ENCODE measurements at regions not wholly inside any gene's neighbourhood (a gene's known extent, or its start where the extent isn't known, plus 50 kb on each side); places are given as distances from the start of the nearest gene placed in this dataset.

DNA sequence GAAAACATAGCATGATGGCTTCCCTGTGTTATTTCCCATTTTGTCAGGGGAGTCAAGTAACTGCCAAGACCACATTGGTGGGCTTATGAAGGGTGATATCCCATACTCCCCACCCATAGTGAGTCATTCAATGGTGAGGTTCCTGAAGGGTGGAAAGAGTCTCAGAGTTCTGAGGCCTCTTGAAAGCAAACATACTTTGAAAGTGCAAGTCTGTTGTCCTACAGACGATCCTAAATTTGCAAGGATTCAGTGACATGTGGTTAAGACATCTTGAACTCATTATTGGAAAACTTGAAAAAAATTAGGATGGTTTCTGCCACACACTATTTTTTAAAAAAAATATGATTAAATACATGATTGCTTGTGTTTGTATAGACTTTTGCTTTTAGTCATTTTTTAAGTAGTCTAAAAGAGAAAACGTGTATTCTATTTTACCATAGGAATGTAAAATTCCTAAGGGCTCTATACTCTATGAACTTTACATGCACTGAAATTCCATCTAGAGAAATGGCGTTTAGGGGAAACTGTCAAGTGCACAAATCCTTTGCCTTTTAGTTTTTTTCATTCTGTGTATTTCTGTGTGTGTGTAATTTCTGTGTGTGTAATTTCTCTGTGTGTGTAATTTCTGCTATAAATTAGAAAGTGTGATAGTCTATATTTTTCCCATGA lies 225.5 kb upstream of the ADAMTS5 start:
- DNase-seq (ENCODE audit: low spot score): no peak

- DNase-seq (ENCODE audit: low spot score): no peak
Observed at GRCh38 chr21:27190601-27191000, 223.7 kb upstream of the ADAMTS5 start.

DNA sequence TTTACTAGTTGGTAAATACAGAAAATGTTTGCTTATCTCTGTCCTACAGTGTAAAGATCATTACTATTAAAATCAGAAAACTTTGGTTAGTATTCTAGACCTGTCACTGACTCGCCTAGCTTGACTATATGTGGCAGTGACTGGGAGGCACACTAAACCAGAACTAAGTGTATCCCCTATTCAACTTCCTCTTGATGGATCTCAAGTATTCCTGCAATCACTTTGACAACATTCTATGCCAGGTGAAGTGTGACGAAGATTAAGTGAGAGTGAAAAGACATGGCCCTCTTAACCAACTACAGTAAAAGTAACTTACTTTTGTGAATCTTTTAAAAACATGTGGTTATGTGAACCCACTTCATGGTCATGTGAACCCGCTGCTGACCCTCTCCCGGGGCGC lies 223.0 kb upstream of the ADAMTS5 start:
- DNase-seq (ENCODE audit: low spot score): no peak

GRCh38 chr21:27173053-27173452 lies 206.2 kb upstream of the ADAMTS5 start:
- DNase-seq (ENCODE audit: low spot score): no peak

DNA sequence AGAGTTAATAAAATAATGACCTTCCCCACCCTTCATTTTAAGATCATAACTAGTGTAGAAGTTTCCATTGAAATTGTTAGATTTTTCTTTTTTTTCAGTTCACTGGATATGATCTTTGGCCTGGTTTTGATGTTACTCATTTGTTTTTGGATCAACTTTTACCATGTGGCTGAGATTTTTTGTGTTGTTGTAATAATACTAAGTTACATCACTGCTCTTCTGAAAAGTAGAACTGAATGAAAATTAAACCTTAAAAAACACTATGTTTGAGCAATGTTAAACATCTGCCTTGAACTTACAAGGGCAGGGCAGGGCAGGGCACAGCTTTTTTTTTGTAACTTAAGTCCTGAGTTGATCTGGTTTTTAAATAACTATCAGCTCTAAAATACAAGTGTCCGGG lies 204.8 kb upstream of the ADAMTS5 start:
- DNase-seq (ENCODE audit: low spot score): no peak

GRCh38 chr21:27168084-27168483 lies 201.2 kb upstream of the ADAMTS5 start:
- no peak for DNase-seq (ENCODE audit: low spot score)

DNA sequence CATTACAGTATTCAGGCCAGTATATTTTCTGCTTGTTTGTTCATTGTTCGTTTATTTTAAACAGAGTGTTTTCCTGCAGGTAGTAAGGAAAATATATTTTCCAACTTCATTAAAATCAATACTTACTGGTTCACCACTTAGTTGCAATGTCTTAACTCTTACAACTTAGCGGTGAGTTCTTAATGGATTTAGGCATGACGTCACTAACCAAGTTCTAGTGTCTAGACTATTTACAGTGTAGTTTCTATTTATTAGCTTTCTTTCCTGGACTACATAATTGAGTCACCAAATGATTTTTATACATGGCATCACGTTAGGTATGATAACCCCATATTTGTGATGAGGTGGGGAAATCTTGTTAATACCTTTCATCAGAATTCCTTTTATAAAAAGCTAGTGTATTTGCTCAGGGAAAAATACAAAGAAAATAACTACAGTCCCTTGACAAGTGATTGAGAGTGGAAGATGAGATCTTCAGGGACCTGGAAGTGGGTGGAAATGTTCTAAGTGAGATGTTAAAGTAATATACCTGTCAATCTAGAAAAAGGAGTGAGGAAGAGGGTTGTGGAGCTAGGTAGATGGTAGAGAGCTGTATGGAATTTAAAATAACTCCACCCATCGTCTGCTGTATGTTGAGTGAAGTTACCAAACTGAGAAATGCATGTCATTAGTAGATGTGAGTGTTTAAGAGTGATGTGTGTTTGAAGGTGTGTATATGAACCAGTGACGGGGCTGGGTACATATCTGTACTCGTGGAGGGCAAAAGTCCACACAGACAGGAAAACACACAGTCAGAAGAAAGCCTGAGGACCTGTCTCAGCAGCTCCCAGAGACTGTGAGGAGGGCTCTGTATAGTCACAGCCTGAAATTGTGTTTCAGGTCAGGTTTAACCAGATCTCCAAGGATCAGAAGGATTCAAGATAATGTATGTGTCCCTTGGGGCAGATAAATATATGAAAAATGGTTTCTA lies 197.6 kb upstream of the ADAMTS5 start:
- DNase-seq (ENCODE audit: low spot score): no peak

GRCh38 chr21:27158967-27159366 lies 192.1 kb upstream of the ADAMTS5 start:
- DNase-seq (ENCODE audit: low spot score): no peak

- DNase-seq (ENCODE audit: low spot score): no peak
Observed at GRCh38 chr21:27157097-27157496, 190.2 kb upstream of the ADAMTS5 start.

GRCh38 chr21:27156666-27157065 lies 189.8 kb upstream of the ADAMTS5 start:
- no peak for DNase-seq (ENCODE audit: low spot score)

GRCh38 chr21:27155130-27155500 lies 188.2 kb upstream of the ADAMTS5 start:
- no peak for DNase-seq (ENCODE audit: low spot score)

DNA sequence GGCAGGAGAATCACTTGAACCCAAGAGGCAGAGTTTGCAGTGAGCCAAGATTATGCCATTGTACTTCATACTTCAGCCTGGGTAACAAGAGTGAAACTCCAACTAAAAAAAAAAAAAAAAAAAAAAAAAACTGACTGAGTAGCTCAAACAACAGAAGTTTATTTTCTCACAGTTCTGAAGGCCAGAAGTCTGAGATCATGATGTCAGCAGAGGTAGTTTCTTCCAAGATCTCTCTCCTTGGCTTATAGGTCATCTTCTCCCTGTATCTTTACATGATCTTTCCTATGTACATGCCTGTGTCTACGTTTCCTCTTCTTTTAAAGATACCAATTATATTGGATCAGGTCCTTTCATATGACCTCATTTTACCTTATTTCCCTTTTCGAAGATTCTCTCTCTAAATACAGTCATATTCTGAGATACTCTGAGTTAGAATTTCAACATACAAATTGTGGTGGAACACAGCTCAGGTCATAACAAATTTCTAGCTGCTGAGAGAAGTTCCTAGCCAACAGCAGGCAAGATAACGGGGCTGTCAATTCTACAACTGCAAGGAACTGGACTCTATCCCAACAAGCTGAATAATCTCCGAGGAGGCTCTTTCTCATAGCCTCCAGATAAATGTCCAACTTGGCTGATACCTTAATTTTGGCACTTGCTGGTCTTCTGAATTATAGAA lies 187.7 kb upstream of the ADAMTS5 start:
- DNase-seq (ENCODE audit: low spot score): no peak

GRCh38 chr21:27152996-27153395 lies 186.1 kb upstream of the ADAMTS5 start:
- DNase-seq (ENCODE audit: low spot score): no peak

GRCh38 chr21:27149034-27149433 lies 182.1 kb upstream of the ADAMTS5 start:
- DNase-seq (ENCODE audit: low spot score): no peak

DNA sequence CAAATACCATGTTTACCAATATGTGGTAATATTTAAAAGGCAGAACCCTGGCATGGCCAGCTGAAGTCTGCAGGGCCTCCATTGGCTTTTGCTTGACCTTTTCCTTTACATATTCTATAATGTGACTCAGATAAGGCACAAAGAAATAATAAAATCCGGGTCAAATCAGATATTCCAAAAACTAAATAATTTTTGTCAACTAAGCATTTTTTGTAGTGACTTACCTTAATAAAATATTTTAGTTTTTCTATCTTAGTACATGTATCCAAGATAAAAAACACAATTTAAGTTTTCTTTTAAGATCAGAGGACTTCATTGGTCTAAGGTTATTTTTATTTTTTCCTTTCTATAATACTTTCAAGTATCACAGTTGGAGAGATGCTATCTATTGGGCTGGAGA lies 179.4 kb upstream of the ADAMTS5 start:
- no peak for DNase-seq (ENCODE audit: low spot score)

- DNase-seq (ENCODE audit: low spot score): no peak
Observed at GRCh38 chr21:27145134-27145798, 178.4 kb upstream of the ADAMTS5 start.

GRCh38 chr21:27143476-27143875 lies 176.6 kb upstream of the ADAMTS5 start:
- DNase-seq (ENCODE audit: low spot score): no peak

DNA sequence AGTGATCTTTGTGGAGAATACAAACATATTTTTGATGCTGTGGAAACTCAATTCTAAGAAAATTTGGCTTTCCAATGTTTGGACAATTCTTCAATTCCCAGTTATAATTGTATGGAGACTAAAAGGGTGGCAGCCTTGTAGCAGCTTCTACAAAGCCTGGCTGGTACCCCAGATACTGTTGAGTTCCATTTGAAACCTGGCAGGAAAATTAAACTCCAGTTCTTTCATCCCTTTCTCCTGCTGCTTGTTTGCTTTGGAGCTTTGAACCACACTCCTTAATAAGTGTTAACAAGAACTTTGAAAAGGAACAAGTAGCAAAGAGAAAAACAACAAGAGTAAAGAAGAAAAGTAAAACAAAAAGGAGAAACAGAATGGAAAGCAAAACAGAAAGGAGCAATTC lies 172.6 kb upstream of the ADAMTS5 start:
- no peak for DNase-seq (ENCODE audit: low spot score)

- DNase-seq (ENCODE audit: low spot score): no peak
Observed at GRCh38 chr21:27134516-27134915, 167.6 kb upstream of the ADAMTS5 start.

- no peak for DNase-seq (ENCODE audit: low spot score)
Observed at GRCh38 chr21:27132266-27132665, 165.4 kb upstream of the ADAMTS5 start.

GRCh38 chr21:27130154-27130553 lies 163.3 kb upstream of the ADAMTS5 start:
- DNase-seq (ENCODE audit: low spot score): no peak

- no peak for DNase-seq (ENCODE audit: low spot score)
Observed at GRCh38 chr21:27129694-27130093, 162.8 kb upstream of the ADAMTS5 start.
